ENCODE measurements at regions not wholly inside any gene's neighbourhood (a gene's known extent, or its start where the extent isn't known, plus 50 kb on each side); places are given as distances from the start of the nearest gene placed in this dataset.
"Not testable (repeated sequence)": the region's sequence is repeated elsewhere in the genome, so short reads cannot be mapped to it uniquely, and the experiment has no call there.

DNA sequence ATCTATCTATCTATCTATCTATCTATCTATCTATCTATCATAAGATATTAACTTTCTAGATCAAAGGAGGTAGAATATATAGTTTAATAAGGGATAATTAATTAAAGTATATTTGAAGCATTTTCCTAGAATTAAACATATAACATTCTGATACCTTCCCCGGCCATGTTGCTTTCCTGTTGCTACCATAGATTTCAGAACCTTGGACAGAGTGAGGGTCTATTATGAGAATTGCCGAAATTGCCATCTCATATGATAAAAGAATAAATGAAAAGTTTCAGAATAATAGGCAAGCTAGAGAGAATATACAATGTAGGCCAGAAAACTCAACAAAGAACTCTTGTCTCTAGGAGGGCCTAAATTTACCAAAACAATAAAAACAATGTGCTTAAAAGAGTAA, 706.1 kb upstream of the TMPRSS15 start:
- no peak for DNase-seq
- H3K36me3 Mint-ChIP-seq (ENCODE audit: low read depth) = no peaks in the 10 kb centered on the region
- no peak overlapping the region for H3K4me3 Mint-ChIP-seq
- H3K4me1 Mint-ChIP-seq (ENCODE audit: low read depth) = no peaks in the 10 kb centered on the region
- H3K27ac Mint-ChIP-seq = no peak overlapping the region
- H3K27me3 Mint-ChIP-seq (ENCODE audit: insufficient read depth) = no peaks in the 10 kb centered on the region
- TF ChIP-seq, protein P1, sequence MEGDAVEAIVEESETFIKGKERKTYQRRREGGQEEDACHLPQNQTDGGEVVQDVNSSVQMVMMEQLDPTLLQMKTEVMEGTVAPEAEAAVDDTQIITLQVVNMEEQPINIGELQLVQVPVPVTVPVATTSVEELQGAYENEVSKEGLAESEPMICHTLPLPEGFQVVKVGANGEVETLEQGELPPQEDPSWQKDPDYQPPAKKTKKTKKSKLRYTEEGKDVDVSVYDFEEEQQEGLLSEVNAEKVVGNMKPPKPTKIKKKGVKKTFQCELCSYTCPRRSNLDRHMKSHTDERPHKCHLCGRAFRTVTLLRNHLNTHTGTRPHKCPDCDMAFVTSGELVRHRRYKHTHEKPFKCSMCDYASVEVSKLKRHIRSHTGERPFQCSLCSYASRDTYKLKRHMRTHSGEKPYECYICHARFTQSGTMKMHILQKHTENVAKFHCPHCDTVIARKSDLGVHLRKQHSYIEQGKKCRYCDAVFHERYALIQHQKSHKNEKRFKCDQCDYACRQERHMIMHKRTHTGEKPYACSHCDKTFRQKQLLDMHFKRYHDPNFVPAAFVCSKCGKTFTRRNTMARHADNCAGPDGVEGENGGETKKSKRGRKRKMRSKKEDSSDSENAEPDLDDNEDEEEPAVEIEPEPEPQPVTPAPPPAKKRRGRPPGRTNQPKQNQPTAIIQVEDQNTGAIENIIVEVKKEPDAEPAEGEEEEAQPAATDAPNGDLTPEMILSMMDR (IDR thresholded peaks at IDR 0.05) = no peak
- peaks cover 33% of the 10 kb centered on the region for H3K9me3 Mint-ChIP-seq

DNA sequence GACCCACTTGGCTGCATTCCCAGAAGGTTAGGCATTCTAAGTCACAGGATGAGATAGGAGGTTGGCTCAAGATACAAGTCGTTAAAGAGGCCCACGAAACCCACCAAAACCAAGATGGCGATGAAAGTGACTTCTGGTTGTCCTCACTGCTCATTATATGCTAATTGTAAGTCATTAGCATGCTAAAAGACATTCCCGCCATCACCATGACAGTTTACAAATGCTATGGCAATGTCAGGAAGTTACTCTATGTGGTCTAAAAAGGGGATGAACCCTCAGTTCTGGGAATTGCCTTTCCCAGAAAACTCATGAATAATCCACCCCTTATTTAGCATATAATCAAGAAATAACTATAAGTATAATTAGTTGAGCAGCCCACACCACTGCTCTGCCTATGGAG, 715.7 kb upstream of the TMPRSS15 start:
- H3K4me3 Mint-ChIP-seq, H3K27ac Mint-ChIP-seq: not testable (repeated sequence)

GRCh38 chr21:19120591-19120990, 717.0 kb upstream of the TMPRSS15 start:
- no peaks in the 10 kb centered on the region for H3K4me1 Mint-ChIP-seq (ENCODE audit: low read depth)
- no peaks in the 10 kb centered on the region for H3K36me3 Mint-ChIP-seq (ENCODE audit: low read depth)
- no peak overlapping the region for H3K27ac Mint-ChIP-seq
- DNase-seq = no peak
- TF ChIP-seq, protein P1 (IDR thresholded peaks at IDR 0.05) = no peak
- peaks cover 46% of the 10 kb centered on the region for H3K9me3 Mint-ChIP-seq
- no peak overlapping the region for H3K4me3 Mint-ChIP-seq
- H3K27me3 Mint-ChIP-seq (ENCODE audit: insufficient read depth) = no peaks in the 10 kb centered on the region

More for the DNA sequence above, 715.7 kb upstream of the TMPRSS15 start:
- not testable (repeated sequence) for H3K4me1 Mint-ChIP-seq (ENCODE audit: low read depth); H3K27me3 Mint-ChIP-seq (ENCODE audit: insufficient read depth); H3K36me3 Mint-ChIP-seq (ENCODE audit: low read depth); DNase-seq
- H3K9me3 Mint-ChIP-seq = peaks cover 51% of the 10 kb centered on the region

- Mint-ChIP-seq H3K9me3 (peaks cover 53% of the 10 kb centered on the region), H3K4me1 (ENCODE audit: low read depth) (no peaks in the 10 kb centered on the region)
Observed at GRCh38 chr21:19122356-19122755, 718.8 kb upstream of the TMPRSS15 start.

GRCh38 chr21:19123053-19123452, 719.5 kb upstream of the TMPRSS15 start:
- TF ChIP-seq, protein P1 (IDR thresholded peaks at IDR 0.05) = no peak
- no peak overlapping the region for H3K4me3 Mint-ChIP-seq
- H3K9me3 Mint-ChIP-seq = peaks cover 48% of the 10 kb centered on the region
- H3K27ac Mint-ChIP-seq = no peak overlapping the region
- no peaks in the 10 kb centered on the region for H3K4me1 Mint-ChIP-seq (ENCODE audit: low read depth)
- H3K36me3 Mint-ChIP-seq (ENCODE audit: low read depth) = no peaks in the 10 kb centered on the region
- no peaks in the 10 kb centered on the region for H3K27me3 Mint-ChIP-seq (ENCODE audit: insufficient read depth)
- DNase-seq = no peak

More at GRCh38 chr21:19122356-19122755, 718.8 kb upstream of the TMPRSS15 start:
- Mint-ChIP-seq H3K36me3 (ENCODE audit: low read depth) (no peaks in the 10 kb centered on the region), H3K4me3 (no peak overlapping the region), H3K27ac (no peak overlapping the region), H3K27me3 (ENCODE audit: insufficient read depth) (no peaks in the 10 kb centered on the region)
- TF ChIP-seq, protein P1 (IDR thresholded peaks at IDR 0.05) = no peak
- no peak for DNase-seq

DNA sequence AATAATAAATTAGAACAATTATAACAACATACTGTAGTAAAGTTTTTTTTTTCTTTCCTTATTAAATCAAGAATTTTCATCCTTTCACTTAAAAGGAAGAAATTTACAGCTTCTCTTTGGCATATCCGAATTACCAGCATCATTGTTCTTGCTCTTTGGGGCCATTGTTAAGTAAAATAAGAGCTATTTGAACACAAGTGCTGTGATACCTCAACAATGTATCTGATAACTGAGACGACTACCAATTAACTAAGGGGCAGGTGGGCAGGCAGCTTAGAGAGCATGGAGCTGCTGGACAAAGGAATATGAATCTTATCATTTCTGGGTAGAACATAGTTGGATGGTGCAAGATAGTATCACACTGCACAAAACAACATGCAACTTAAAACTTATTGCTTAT, 719.9 kb upstream of the TMPRSS15 start:
- no peak overlapping the region for H3K27ac Mint-ChIP-seq
- H3K27me3 Mint-ChIP-seq (ENCODE audit: insufficient read depth) = no peaks in the 10 kb centered on the region
- no peak overlapping the region for H3K4me3 Mint-ChIP-seq
- DNase-seq = no peak
- H3K9me3 Mint-ChIP-seq = peaks cover 43% of the 10 kb centered on the region
- no peaks in the 10 kb centered on the region for H3K36me3 Mint-ChIP-seq (ENCODE audit: low read depth)
- TF ChIP-seq, protein P1 (IDR thresholded peaks at IDR 0.05) = no peak
- H3K4me1 Mint-ChIP-seq (ENCODE audit: low read depth) = no peaks in the 10 kb centered on the region

Measured in HFFc6 (cell line).